ENCODE measurements at regions not wholly inside any gene's neighbourhood (a gene's known extent, or its start where the extent isn't known, plus 50 kb on each side); places are given as distances from the start of the nearest gene placed in this dataset.
"Not testable (repeated sequence)": the region's sequence is repeated elsewhere in the genome, so short reads cannot be mapped to it uniquely, and the experiment has no call there.

DNA sequence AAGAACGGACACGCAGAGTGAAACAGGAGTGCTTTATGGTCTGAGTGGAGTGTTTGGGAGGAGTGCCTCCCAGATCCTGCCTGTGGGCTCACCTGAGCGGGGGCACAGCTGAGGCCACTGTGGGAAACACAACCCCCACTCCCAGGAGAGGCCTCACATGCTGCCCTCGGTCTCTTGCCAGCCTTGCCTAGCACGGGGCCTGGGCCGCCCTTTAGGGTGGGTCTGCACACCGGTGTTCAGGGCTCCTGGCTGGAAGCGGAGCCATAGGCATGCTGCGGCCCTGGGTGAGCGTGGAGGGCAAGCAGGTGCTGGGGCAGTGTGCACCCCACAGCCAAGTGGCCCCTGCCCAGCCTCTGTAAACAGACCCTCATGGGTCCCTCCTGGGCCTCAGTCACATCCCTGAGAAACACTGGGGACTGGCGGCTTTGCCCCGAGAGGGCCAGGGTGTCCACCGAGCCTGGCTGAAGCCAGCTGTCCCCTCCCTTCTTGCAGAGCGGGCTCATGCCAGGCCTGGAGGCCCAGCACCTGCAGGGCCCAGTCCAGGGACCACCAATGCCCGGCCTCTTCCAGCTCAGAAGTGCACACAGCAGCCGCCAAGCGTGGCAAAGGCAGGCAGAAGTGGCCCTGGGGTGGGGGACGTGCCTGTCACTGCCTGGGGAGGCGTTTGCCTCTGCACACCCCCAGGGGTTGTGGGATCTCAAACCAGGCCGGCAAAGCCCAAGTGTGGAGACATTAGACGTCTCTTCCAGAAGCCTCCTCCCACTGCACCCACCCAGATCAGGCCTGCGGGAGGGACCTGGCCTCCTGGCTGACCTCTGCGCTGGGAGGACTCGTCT lies 305.9 kb downstream of the CCDC74A start:
- not testable (repeated sequence) for H3K27ac Mint-ChIP-seq; H3K4me1 Mint-ChIP-seq; H3K36me3 Mint-ChIP-seq (ENCODE audit: low read depth); H3K27me3 Mint-ChIP-seq (ENCODE audit: low read depth, poor library complexity); H3K4me3 Mint-ChIP-seq; DNase-seq; H3K9me3 Mint-ChIP-seq

- DNase-seq; H3K9me3 Mint-ChIP-seq; H3K4me3 Mint-ChIP-seq; H3K36me3 Mint-ChIP-seq (ENCODE audit: low read depth); H3K4me1 Mint-ChIP-seq; H3K27ac Mint-ChIP-seq; H3K27me3 Mint-ChIP-seq (ENCODE audit: low read depth, poor library complexity): not testable (repeated sequence)
Observed at GRCh38 chr2:131834203-131835020, 306.7 kb downstream of the CCDC74A start.

GRCh38 chr2:131835022-131835421 lies 307.3 kb downstream of the CCDC74A start:
- H3K27ac Mint-ChIP-seq; DNase-seq; H3K4me1 Mint-ChIP-seq; H3K27me3 Mint-ChIP-seq (ENCODE audit: low read depth, poor library complexity); H3K4me3 Mint-ChIP-seq; H3K36me3 Mint-ChIP-seq (ENCODE audit: low read depth); H3K9me3 Mint-ChIP-seq: not testable (repeated sequence)

DNA sequence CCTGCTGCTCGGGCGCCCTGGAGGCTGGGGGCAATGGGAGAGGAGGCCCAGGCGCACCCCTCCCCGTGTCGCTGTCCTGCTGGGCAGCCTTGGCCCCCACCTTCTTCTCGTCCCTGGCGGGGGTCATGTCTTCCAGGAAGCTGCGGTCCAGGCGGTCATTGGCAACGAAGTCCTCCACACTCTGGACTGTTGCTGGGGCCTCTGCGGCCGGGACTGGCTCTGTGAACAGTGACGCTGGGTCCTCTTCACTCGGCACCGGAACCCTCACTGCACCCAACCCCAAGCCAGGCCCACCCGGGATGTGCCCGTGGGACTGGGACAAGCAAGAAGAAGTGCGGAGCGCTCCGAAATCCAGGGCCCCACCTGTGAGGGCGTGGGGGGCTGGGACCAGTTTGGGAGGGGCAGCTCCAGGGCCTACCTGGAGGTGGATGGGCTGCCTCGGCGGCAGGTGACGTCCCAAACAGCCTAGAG lies 308.0 kb downstream of the CCDC74A start:
- Mint-ChIP-seq H3K4me1 (no peaks in the 10 kb centered on the region), H3K27me3 (ENCODE audit: low read depth, poor library complexity) (peaks cover 2% of the 10 kb centered on the region), H3K27ac (no peak overlapping the region), H3K36me3 (ENCODE audit: low read depth) (no peaks in the 10 kb centered on the region), H3K9me3 (peaks cover 4% of the 10 kb centered on the region), H3K4me3 (no peak overlapping the region)
- DNase-seq: no peak
- no peak for TF ChIP-seq CTCF (IDR thresholded peaks at IDR 0.05)

- not testable (repeated sequence) for H3K4me3 Mint-ChIP-seq; DNase-seq; H3K27ac Mint-ChIP-seq; H3K4me1 Mint-ChIP-seq; H3K27me3 Mint-ChIP-seq (ENCODE audit: low read depth, poor library complexity); H3K9me3 Mint-ChIP-seq; H3K36me3 Mint-ChIP-seq (ENCODE audit: low read depth)
Observed at GRCh38 chr2:131836116-131836515, 308.4 kb downstream of the CCDC74A start.

DNA sequence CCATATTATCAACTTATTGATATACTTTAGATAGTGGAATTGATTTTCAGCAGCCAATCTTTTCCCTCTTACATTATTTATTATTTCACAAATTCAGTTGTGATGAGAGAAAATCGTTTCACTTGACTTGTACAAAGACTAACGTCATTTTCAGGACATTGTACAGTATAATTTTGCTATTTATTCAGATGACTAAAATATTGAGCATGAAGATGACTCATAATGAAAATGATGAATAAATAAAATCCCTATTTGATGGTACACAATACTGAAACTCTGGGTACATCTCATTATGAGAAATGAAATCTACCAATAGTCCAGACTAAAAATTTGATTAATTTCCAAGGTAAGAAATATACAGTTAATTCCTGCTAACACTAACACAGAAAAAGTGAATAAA lies 316.4 kb downstream of the CCDC74A start:
- H3K27me3 Mint-ChIP-seq (ENCODE audit: low read depth, poor library complexity); H3K4me3 Mint-ChIP-seq; H3K4me1 Mint-ChIP-seq; H3K36me3 Mint-ChIP-seq (ENCODE audit: low read depth); H3K27ac Mint-ChIP-seq; H3K9me3 Mint-ChIP-seq; DNase-seq: not testable (repeated sequence)

GRCh38 chr2:131856202-131856601 lies 305.6 kb downstream of the ANKRD30BL start:
- H3K27ac Mint-ChIP-seq; H3K9me3 Mint-ChIP-seq; H3K4me1 Mint-ChIP-seq; H3K36me3 Mint-ChIP-seq (ENCODE audit: low read depth); H3K27me3 Mint-ChIP-seq (ENCODE audit: low read depth, poor library complexity); DNase-seq; H3K4me3 Mint-ChIP-seq: not testable (repeated sequence)

DNA sequence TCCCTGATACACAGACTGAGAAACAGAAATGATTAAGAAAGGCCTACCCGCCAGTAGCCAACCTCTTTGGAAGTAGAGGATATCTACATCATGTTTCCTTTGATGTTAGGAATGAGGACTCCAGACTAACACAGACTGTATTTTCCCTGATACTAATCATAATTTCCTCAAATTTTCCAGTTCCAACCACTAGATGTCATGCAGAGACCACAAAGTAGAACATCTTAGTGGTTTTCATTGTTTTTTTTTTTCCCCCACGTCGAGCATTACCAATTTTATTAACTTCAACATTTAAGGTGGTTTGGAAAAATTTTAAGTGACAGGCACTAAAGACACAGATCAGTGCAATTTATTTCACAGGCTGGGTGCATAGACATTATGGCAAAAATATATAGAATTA lies 303.6 kb downstream of the ANKRD30BL start:
- peak; percentile 39 for TF ChIP-seq CTCF (IDR thresholded peaks at IDR 0.05)
- H3K27ac Mint-ChIP-seq; H3K9me3 Mint-ChIP-seq; H3K4me1 Mint-ChIP-seq; H3K4me3 Mint-ChIP-seq; H3K27me3 Mint-ChIP-seq (ENCODE audit: low read depth, poor library complexity); DNase-seq; H3K36me3 Mint-ChIP-seq (ENCODE audit: low read depth): not testable (repeated sequence)
